IPS-NIHi7 (cell line): ENCODE measurements at regions not wholly inside any gene's neighbourhood (a gene's known extent, or its start where the extent isn't known, plus 50 kb on each side); places are given as distances from the start of the nearest gene placed in this dataset.
A peak's percentile ranks its signal among the peaks of the same experiment; 100 is the strongest.
"Not testable (repeated sequence)": the region's sequence is repeated elsewhere in the genome, so short reads cannot be mapped to it uniquely, and the experiment has no call there.

ENCODE experiments used
- DNase-seq: peaks from one replicate; pipeline ENCODE4 v3.0.0; 2012; ENCODE audit warnings: mixed read lengths; ENCODE audit errors: extremely low spot score

DNA sequence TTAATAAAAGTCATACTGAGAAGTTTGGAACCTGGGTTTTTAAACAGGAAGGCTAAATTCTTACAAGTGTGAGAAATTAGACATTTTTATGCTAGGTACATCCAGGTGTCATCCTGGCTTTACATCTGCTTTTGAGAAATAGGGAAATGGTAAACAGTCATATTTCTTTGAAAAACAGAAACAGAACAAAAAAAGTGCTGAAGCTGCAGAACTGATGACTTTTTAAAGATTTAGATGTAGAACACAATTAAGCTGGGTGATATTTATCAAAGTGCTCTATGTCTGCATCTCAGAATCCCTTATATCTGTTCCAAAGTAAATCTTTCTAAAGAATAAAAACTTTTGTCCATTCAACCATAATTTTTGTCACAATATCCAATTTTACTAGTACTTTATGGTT, 282.9 kb upstream of the ATXN7L3B start:
- DNase-seq = no peak

DNA sequence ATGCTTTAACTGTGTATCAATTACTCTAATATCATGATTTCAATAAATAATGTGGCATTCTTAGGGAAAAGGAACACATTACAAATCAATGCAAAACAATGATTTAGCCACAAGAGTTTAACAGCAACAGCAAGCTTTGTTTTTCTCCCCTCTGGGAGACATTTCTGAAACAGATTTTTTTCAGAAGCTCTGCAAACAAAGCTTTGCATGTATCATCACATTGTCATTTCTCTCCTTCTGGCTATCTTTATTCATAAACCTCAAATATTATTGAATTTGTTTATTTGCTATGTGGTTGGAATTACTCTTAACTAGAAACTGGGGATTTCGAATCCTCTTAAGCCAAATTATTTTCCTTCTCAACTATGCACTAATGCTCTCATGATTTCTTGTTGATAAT, 278.4 kb upstream of the ATXN7L3B start:
- no peak for DNase-seq

DNA sequence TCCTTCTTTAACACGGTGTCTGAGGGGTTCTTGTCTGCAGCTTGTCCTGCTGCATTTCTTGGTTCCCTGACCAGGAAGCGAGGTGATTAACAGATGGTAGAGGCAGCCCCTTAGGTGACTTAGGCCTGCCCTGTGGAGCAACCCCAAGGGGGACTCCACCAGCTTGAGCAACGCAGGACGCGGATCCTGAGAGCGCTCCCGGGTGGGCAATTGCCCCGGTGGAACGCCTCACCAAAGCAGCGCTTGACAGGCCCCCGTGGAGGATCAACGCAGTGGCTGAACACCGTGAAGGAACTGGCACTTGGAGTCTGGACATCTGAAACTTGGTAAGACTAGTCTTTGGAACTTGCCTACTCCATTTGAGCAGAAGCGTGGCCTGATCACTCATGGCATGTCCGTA, 272.9 kb upstream of the ATXN7L3B start:
- no peak for DNase-seq

DNA sequence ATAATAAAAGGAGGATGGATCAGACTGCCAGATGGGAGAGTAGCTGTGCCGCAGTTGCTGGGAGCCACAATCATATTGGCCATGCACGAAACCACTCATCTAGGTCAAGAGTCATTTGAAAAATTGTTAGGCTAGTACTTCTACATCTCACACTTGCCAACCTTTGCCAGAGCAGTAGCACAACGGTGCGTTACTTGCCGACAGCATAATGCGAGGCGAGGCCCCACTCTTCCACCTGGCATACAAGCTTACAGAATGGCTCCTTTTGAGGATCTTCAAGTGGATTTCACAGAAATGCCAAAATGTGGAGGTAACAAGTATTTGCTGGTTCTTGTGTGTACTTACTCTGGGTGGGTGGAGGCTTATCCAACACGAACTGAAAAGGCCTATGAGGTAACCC, 268.3 kb upstream of the ATXN7L3B start:
- not testable (repeated sequence) for DNase-seq

DNA sequence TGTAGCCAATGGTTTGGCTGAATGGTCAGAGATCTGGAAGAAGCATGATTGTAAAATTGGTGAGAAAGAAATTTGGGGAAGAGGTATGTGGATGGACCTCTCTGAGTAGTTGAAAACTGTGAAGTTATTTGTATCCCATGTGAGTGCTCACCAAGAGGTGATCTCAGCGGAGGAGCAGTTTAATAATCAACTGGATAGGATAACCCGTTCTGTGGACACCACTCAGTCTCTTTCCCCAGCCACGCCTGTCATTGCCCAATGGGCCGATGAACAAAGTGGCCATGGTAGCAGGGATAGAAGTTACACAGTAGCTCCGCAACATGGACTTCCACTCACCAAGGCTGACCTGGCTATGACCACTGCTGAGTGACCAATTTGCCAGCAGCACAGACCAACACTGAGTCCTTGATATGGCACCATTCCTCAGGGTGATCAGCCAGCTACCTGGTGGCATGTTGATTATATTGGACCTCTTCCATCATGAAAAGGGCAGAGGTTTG, 257.4 kb upstream of the ATXN7L3B start:
- no peak for DNase-seq

GRCh38 chr12:74281401-74282180, 256.0 kb upstream of the ATXN7L3B start:
- DNase-seq = not testable (repeated sequence)

DNA sequence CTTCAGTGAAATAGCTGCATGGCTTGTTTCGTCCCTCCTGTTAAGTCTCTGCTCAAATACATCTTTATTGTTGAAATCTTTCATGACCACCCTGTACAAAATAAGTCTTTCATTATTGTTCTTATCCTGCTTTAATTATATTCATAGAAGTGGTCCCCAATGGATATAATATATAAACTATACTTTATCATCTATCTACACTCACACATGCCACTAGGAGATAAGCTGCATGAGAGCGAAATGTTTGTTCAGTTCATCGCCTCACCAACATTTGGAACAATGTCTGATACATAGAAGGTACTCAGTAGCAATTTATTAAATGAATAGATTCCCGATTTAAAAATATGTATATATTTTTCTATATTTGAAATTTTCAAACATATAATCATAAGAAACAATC, 254.0 kb upstream of the ATXN7L3B start:
- DNase-seq = no peak

DNA sequence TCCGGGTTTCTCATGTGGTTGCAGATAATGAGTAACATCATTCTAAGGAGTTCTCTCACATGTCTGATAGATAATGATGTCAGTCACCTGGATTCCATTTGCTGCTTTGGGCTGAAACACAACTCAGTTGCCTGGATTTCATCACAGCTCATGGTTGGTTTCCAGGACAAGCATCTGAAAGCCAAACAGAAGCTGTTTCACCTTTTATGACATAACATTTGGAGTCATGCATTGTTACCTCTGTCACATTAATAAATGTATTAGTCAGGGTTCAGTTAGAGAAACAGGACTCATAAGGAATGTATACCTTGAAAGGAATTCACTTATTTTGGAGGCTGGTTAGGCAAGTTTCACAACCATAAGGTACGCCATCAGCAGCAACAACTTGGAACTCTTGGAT, 251.9 kb upstream of the ATXN7L3B start:
- DNase-seq = no peak

- DNase-seq = no peak
Observed at GRCh38 chr12:74286254-74286653, 251.4 kb upstream of the ATXN7L3B start.

GRCh38 chr12:74292351-74293194, 245.1 kb upstream of the ATXN7L3B start:
- peak; percentile 14 for DNase-seq

- peak; percentile 11 for DNase-seq
Observed at GRCh38 chr12:74293689-74294131, 243.9 kb upstream of the ATXN7L3B start.

DNA sequence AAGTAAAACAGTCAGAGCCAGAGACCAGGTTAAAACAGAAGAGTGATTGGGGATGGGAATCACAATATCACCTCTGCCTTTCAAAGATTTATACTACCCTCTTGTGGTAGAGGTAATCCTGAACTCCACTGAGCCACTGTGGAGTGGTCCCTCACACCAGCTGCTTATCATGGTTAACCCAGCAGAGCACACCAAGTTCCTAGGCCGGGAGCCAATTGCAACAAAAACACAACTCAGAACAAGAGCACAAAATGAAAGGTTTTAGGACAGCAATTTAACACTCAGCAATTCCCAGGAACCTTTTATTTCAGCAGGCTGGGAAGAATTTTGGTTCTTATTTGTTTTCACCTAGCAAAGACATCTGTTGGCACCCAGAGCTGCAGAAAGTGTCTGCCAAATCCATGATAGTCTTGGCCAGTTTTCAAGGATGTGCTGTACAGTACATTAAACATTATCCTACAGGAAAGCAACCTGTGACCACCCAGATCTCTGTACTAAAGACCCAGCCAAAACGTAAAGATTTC, 220.5 kb upstream of the ATXN7L3B start:
- DNase-seq = peak; percentile 57

DNA sequence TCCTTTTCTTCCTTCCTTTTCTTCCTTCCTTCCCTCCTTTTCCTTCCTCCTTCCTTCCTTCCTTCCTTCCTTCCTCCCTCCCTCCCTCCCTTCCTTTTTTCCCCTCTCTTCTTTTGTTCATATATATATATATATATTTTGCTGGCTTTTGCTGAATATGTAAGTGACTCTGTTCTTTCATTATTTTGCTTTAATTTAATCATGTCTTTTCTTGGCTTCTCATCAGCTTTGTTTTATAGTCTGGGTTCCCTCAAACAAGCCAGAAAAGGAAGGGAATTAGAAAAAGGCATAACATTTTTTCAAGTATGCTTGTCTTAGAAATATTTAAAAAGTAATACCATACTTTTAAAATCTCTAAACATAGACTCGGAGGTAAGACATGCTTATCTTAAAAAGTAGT, 219.9 kb upstream of the ATXN7L3B start:
- DNase-seq = no peak

- DNase-seq = no peak
Observed at GRCh38 chr12:74319886-74320285, 217.7 kb upstream of the ATXN7L3B start.

DNA sequence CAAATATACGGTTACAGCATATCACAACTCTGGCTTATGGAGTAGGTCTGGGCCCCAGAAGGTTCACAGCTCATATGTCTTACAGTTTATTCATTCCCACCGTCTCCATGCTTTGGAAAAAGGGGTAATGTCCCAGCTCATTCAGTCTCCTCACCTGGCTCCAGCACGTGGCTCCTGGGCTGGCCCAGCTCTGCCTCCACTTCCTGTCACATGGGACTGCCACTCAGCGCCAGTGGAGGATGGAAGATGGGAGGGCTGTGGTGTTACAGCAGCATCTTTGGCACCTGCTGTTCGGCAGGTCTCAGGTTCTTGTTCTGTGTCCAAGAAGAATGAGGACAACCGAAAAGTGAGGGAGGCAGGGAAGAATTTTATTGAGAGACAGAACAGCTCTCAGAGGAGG, 216.3 kb upstream of the ATXN7L3B start:
- DNase-seq = no peak

DNA sequence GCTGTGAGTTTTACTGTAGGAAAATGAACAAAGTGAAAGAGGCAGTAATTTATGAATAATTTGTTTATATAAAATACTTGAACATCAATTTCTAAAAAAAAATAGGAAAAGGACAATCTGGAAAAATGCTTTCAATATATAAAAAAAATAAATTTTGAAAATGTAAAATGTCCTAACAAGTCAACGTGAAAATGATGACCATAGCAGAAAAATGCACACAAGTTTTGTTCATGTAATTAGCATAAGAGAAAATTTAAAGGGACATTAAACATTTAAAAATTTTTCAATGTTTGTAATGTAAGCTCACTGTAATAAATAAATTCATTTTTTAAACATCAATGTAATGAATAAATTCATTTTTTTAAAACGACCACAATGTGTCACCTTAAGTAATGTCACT, 214.8 kb upstream of the ATXN7L3B start:
- DNase-seq = no peak

- no peak for DNase-seq
Observed at GRCh38 chr12:74328623-74329022, 209.0 kb upstream of the ATXN7L3B start.

- DNase-seq = no peak
Observed at GRCh38 chr12:74334780-74335179, 202.9 kb upstream of the ATXN7L3B start.

- DNase-seq = no peak
Observed at GRCh38 chr12:74337951-74338350, 199.7 kb upstream of the ATXN7L3B start.

- no peak for DNase-seq
Observed at GRCh38 chr12:74339211-74339610, 198.4 kb upstream of the ATXN7L3B start.

- no peak for DNase-seq
Observed at GRCh38 chr12:74349925-74350324, 187.7 kb upstream of the ATXN7L3B start.

DNA sequence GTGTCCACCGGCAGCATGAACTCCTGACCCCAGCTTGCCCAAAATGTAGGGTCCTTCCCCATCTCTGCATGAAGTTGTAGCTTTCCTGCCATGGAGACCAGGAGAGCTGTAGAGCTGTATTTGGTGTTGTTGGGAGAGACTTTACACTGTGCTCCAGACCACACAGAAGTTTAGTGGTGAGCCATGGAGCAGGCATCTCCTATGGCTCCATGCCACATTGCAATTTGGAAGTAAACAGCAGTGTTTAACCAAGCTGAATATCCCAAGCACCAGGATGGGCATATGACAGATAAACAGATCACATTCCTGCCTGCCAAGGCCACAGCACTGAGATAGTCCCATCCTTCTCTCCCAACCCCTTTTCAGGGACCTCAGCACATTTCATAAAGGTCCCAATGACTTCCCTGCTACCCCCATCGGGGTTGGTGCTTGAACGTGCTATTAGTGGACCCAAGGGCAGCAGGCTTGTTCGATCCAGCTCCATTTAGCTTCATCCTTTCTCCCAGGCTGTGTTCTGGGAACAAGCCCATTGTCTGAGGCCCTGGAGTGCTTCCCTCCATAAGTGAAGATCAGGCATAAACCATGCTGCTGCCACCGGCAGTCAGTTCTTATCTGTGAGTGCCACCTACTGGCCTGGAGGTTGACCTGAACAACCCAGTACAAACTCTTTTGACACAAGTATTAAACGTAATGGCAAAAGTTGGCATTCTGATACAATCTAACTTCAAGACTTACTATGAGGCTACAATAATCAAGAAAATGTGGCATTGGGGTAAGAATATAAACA, 172.3 kb upstream of the ATXN7L3B start:
- peak; percentile 43 for DNase-seq
